ENCODE measurements at regions not wholly inside any gene's neighbourhood (a gene's known extent, or its start where the extent isn't known, plus 50 kb on each side); places are given as distances from the start of the nearest gene placed in this dataset.

GRCh38 chrX:10707773-10708172, 87.4 kb upstream of the MID1 start:
- no peaks in the 10 kb centered on the region for H3K36me3 ChIP-seq (ENCODE audit: control insufficient read depth, insufficient read depth, low read length)
- no peak for DNase-seq (ENCODE audit: low read depth)
- no peak for TF ChIP-seq CTCF (IDR thresholded peaks at IDR 0.05; ENCODE audit: insufficient read depth, low read depth, low read length)
- no peak overlapping the region for H3K4me3 ChIP-seq (ENCODE audit: low read depth, low read length)
- ChIA-PET POLR2A (no interaction called here), CTCF (no interaction called here)
- no peaks in the 10 kb centered on the region for H3K27me3 ChIP-seq (ENCODE audit: control insufficient read depth, insufficient read depth, low read length)

GRCh38 chrX:10709276-10709675, 88.9 kb upstream of the MID1 start:
- TF ChIP-seq CTCF (IDR thresholded peaks at IDR 0.05; ENCODE audit: insufficient read depth, low read depth, low read length) = no peak
- no peak overlapping the region for H3K4me3 ChIP-seq (ENCODE audit: low read depth, low read length)
- POLR2A ChIA-PET = no interaction called here
- CTCF ChIA-PET = interaction anchor here (0.6 to 1.0 kb wide), 2 partner anchors 13 to 485 kb away, joined by 3 to 5 read pairs; no protein-coding TSS in a partner anchor
- H3K36me3 ChIP-seq (ENCODE audit: control insufficient read depth, insufficient read depth, low read length) = no peaks in the 10 kb centered on the region
- no peak for DNase-seq (ENCODE audit: low read depth)
- no peaks in the 10 kb centered on the region for H3K27me3 ChIP-seq (ENCODE audit: control insufficient read depth, insufficient read depth, low read length)

GRCh38 chrX:10714531-10714930, 94.1 kb upstream of the MID1 start:
- no peak for DNase-seq (ENCODE audit: low read depth)
- POLR2A ChIA-PET = no interaction called here
- Histone ChIP-seq H3K27me3 (ENCODE audit: control insufficient read depth, insufficient read depth, low read length) (no peaks in the 10 kb centered on the region), H3K36me3 (ENCODE audit: control insufficient read depth, insufficient read depth, low read length) (no peaks in the 10 kb centered on the region), H3K4me3 (ENCODE audit: low read depth, low read length) (no peak overlapping the region)
- CTCF ChIA-PET = interaction anchor here (1.4 kb wide), 1 partner anchor 8 kb away, joined by 4 read pairs; no protein-coding TSS in a partner anchor
- TF ChIP-seq CTCF (IDR thresholded peaks at IDR 0.05; ENCODE audit: insufficient read depth, low read depth, low read length) = no peak

- ChIA-PET CTCF (interaction anchor here (0.8 to 1.8 kb wide), 10 partner anchors 9 to 534 kb away, joined by 3 to 11 read pairs (median 4); no protein-coding TSS in a partner anchor), POLR2A (no interaction called here)
- no peak overlapping the region for H3K4me3 ChIP-seq (ENCODE audit: low read depth, low read length)
- no peaks in the 10 kb centered on the region for H3K27me3 ChIP-seq (ENCODE audit: control insufficient read depth, insufficient read depth, low read length)
- peak; percentile 66 for TF ChIP-seq CTCF (IDR thresholded peaks at IDR 0.05; ENCODE audit: insufficient read depth, low read depth, low read length)
- no peak for DNase-seq (ENCODE audit: low read depth)
- H3K36me3 ChIP-seq (ENCODE audit: control insufficient read depth, insufficient read depth, low read length) = no peaks in the 10 kb centered on the region
Observed at GRCh38 chrX:10722851-10723250, 102.5 kb upstream of the MID1 start.

GRCh38 chrX:10725071-10725470, 104.7 kb upstream of the MID1 start:
- CTCF ChIA-PET = interaction anchor here (1.8 kb wide), 1 partner anchor 536 kb away, joined by 6 read pairs; no protein-coding TSS in a partner anchor
- DNase-seq (ENCODE audit: low read depth) = no peak
- Histone ChIP-seq H3K36me3 (ENCODE audit: control insufficient read depth, insufficient read depth, low read length) (no peaks in the 10 kb centered on the region), H3K4me3 (ENCODE audit: low read depth, low read length) (no peak overlapping the region), H3K27me3 (ENCODE audit: control insufficient read depth, insufficient read depth, low read length) (no peaks in the 10 kb centered on the region)
- TF ChIP-seq CTCF (IDR thresholded peaks at IDR 0.05; ENCODE audit: insufficient read depth, low read depth, low read length) = no peak
- POLR2A ChIA-PET = no interaction called here
